Kidney capillary endothelial cell (primary cell): ENCODE measurements at regions not wholly inside any gene's neighbourhood (a gene's known extent, or its start where the extent isn't known, plus 50 kb on each side); places are given as distances from the start of the nearest gene placed in this dataset.
A peak's percentile ranks its signal among the peaks of the same experiment; 100 is the strongest.

Source experiments
- DNase-seq: peaks from one replicate; pipeline ENCODE4 v3.0.0-alpha.2; 2018; ENCODE audit warnings: low spot score

- DNase-seq = no peak
These were observed 210.0 kb downstream of the FOXO1 start for GRCh38 chr13:40456397-40456953.

GRCh38 chr13:40456979-40457553 lies 209.4 kb downstream of the FOXO1 start:
- DNase-seq = no peak

GRCh38 chr13:40457929-40458719 lies 208.3 kb downstream of the FOXO1 start:
- no peak for DNase-seq

GRCh38 chr13:40458720-40458990 lies 207.8 kb downstream of the FOXO1 start:
- DNase-seq = no peak

GRCh38 chr13:40460116-40460515 lies 206.3 kb downstream of the FOXO1 start:
- no peak for DNase-seq

- DNase-seq = no peak
These were observed 202.0 kb downstream of the FOXO1 start for GRCh38 chr13:40464337-40465014.

GRCh38 chr13:40465015-40465390 lies 201.4 kb downstream of the FOXO1 start:
- no peak for DNase-seq

GRCh38 chr13:40466272-40466671 lies 200.2 kb downstream of the FOXO1 start:
- no peak for DNase-seq

GRCh38 chr13:40468227-40468838 lies 198.1 kb downstream of the FOXO1 start:
- DNase-seq = no peak

- no peak for DNase-seq
These were observed 196.7 kb downstream of the FOXO1 start for GRCh38 chr13:40469581-40470310.

GRCh38 chr13:40470660-40471059 lies 195.8 kb downstream of the FOXO1 start:
- DNase-seq = no peak

- DNase-seq = no peak
These were observed 195.4 kb downstream of the FOXO1 start for GRCh38 chr13:40471076-40471475.

GRCh38 chr13:40471911-40472310 lies 194.5 kb downstream of the FOXO1 start:
- DNase-seq = no peak

- DNase-seq = no peak
These were observed 193.8 kb downstream of the FOXO1 start for GRCh38 chr13:40472427-40473220.

GRCh38 chr13:40475617-40476016 lies 190.8 kb downstream of the FOXO1 start:
- no peak for DNase-seq

- DNase-seq = peak; percentile 37
These were observed 190.1 kb downstream of the FOXO1 start for GRCh38 chr13:40476175-40476958.

- peak; percentile 58 for DNase-seq
These were observed 188.5 kb downstream of the FOXO1 start for GRCh38 chr13:40477623-40478608.

GRCh38 chr13:40478775-40479174 lies 187.7 kb downstream of the FOXO1 start:
- no peak for DNase-seq

- DNase-seq = no peak
These were observed 187.1 kb downstream of the FOXO1 start for GRCh38 chr13:40479196-40479845.
